ENCODE measurements at regions not wholly inside any gene's neighbourhood (a gene's known extent, or its start where the extent isn't known, plus 50 kb on each side); places are given as distances from the start of the nearest gene placed in this dataset.

GRCh38 chr1:163664671-163665335 is 343.0 kb downstream of the NUF2 start:
- no peak for DNase-seq

GRCh38 chr1:163668472-163668871 is 346.7 kb downstream of the NUF2 start:
- DNase-seq: peak; percentile 47

- no peak for DNase-seq
These were observed 349.4 kb downstream of the NUF2 start for GRCh38 chr1:163670989-163671757.

GRCh38 chr1:163672976-163673758 is 351.4 kb downstream of the NUF2 start:
- no peak for DNase-seq

DNA sequence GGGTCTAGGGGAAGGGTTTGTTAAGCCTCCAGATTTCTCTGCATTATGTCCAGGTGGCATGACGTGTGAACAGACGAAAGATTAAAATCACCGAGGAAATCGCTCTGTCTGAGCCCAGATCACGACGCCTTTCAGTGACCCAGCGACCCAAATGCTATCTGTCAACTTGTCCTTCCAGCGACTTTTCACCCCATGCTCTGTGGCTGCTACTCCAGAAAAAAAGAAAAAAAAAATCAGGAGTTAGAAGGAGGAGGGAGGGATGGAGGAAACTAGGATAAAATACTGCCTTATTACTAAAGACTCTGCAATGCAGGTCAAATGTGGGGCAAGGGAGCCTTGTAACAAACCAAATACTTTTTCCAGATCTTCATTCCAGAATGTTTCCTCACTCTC is 352.0 kb downstream of the NUF2 start:
- DNase-seq: peak; percentile 56

DNA sequence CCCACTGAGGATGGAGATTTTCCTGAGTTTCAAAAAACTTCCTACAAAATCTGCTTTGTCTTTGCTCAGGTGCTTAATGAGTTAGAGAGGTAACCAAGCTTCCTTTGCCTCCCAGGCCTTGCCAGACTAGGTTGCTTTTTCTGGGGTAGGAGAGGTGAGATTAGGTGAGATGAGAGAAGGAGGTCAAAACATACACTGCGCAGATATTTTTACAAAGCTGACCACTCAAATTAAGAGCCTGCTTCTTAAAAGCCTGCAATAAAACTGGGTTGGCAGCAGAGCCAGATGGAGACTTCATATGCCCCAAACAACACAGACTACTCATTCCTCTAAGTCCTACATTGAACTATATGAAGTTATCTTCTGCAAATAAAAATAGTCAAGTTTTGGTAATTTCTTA is 352.5 kb downstream of the NUF2 start:
- DNase-seq: no peak

GRCh38 chr1:163684785-163685184 is 363.0 kb downstream of the NUF2 start:
- DNase-seq: no peak

DNA sequence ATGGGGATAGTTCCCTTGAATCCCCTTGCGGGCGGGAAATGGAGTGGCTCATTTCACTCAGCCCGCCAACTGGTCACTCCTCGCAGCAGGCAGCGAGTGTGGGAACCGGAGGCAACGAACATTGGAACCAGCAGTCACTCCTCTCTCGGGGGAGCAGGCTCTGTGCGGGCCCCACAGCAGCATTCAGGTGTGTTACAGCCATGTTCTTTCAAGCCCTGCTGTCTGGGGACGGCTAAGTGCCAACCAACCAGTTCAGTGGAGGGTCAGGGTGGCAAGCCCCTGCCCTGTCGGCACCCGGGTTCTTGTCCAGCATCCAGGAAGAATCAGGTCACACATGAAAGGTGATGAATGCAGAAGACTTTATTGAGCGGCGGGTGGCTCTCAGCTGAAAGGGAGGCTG is 370.5 kb downstream of the NUF2 start:
- DNase-seq: no peak

GRCh38 chr1:163697137-163697536 is 375.4 kb downstream of the NUF2 start:
- DNase-seq: no peak

DNA sequence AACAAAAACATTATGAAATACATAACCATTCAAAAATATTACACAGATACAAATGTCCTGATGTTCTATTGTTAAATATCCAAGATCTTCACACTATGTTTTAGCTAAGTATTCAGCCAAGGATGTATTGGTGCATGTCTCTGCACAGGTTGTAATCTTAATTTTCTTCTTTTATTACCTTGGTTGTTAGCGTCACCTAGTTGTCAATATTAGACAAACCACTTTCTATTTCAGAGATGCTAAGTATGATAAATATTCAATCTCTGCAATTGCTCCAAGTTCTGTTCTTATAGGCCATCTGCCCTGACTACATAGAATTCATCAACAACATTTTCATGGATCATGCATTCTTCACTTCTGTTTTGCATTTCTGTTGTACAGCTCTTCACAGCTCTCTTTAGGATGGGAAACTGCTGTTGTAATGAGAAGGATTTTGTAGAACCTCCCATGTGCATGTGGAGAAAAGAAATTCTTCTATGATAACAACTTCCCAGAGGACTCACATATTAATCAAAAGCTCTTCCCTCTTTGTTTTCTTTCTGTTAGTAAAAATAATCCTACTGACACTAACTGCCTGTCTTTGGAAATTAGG is 380.1 kb downstream of the NUF2 start:
- DNase-seq: no peak

- no peak for DNase-seq
These were observed 382.0 kb downstream of the NUF2 start for GRCh38 chr1:163703794-163704193.

- DNase-seq: no peak
These were observed 385.2 kb downstream of the NUF2 start for GRCh38 chr1:163706915-163707314.

GRCh38 chr1:163709636-163710035 is 387.9 kb downstream of the NUF2 start:
- no peak for DNase-seq

DNA sequence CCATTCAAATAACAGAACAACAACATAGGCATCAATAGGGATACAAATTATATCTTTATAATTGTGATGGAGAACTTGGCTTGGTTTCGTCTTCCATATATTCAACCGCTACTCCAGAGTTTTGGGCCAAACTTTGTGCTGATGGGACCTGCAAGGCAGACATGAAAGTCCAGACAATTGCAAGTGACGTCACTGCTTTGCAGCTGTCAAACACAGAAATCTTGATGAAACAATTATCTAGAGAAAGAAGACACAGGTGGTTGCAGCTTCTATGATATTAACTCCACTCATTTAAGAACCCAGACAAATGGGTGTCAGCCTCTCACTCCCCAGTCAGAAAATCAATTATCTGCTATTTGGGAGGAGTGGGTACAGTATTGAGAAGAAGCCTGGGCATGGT is 390.6 kb downstream of the NUF2 start:
- no peak for DNase-seq

GRCh38 chr1:163720294-163720693 is 398.5 kb downstream of the NUF2 start:
- no peak for DNase-seq

DNA sequence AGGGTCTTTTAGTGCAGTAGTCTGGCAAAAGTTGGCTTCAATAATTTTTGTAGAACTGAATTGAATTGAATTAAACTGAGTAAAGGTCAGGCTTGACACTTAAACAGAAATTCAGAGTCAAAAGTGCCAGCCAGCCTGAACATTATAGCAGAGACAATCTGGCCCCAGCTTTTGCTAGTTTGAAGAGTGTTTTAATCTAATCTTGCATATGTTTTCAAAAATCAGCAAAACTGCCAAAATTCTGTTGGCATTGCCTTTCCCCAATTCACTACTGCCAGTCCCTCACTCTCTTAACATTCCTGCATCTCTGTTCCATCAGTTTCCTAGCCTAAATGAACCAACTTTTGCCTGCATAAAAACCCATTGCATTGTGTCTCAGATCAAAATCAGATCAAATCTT is 403.8 kb downstream of the NUF2 start:
- no peak for DNase-seq

- no peak for DNase-seq
These were observed 408.7 kb downstream of the NUF2 start for GRCh38 chr1:163730411-163730821.

GRCh38 chr1:163737261-163737660 is 415.5 kb downstream of the NUF2 start:
- peak; percentile 34 for DNase-seq

- peak; percentile 37 for DNase-seq
These were observed 422.6 kb downstream of the NUF2 start for GRCh38 chr1:163744301-163744887.

- no peak for DNase-seq
These were observed 423.4 kb downstream of the NUF2 start for GRCh38 chr1:163745204-163745603.

DNA sequence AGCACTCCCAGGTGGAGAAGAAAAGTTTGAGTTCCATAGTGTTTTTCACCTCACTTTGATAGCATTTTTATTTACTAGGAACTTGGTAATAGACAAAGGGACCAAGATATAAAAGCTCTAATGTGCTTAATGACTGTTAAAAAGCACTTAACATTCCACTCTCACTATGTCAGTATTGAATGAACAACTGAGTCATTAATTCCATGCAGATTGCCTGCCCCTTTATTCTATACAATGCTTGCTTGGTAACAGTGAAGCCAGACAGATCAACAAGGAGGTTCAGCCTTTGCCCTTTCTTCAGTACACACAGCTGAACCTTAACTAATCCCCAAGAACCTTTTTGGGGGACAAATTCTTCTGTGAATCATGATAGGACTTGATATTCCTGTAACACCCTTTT is 425.5 kb downstream of the NUF2 start:
- DNase-seq: peak; percentile 59

- DNase-seq: no peak
These were observed 426.1 kb downstream of the NUF2 start for GRCh38 chr1:163747855-163748254.
